HG02759 (cell line): ENCODE measurements at regions not wholly inside any gene's neighbourhood (a gene's known extent, or its start where the extent isn't known, plus 50 kb on each side); places are given as distances from the start of the nearest gene placed in this dataset.

Experiments
- ATAC-seq: cut with Tn5 transposase; IDR thresholded peaks from one replicate; pipeline ENCODE4 v1.9.1; 2021; ENCODE audit warnings: mild to moderate bottlenecking, moderate library complexity; ENCODE audit not compliant: unreplicated experiment

DNA sequence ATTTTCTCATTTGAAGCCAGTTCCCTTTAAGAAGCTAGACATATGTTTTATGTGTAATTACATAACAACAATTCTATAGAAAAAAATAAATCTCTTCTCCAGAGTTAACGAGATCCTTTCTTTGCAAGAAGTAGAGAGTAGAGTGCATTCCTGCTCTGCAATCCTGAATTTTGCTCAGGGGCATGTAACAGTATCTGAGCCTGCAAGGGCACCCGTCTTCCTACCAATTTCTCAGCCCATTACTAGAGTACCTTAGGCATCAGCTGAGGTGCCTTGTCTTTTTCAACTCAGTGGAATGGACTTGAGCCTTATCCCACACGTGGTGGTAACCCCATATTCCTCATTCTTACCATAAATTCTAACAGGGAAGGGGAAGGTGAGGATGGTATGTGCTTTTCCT is 205.9 kb downstream of the IKZF2 start:
- no peak for ATAC-seq

DNA sequence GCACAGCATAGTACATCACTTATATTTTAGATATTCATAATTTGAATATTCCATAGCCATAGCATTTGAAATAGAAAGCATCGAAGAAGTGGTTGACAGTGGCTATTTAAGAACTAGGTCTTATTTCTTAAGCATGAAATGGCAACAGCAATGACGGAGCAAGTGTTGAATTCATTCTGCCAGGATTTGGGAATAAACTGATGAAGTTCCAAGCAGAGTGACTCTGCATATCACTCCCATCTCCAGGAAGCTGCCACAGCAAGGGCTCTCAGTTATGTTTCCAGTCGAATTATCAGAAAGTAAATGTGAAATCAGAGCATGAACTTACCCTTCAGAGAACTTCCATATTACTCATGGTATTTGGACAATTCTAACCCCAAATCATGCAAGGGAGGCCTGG is 208.1 kb downstream of the IKZF2 start:
- no peak for ATAC-seq

DNA sequence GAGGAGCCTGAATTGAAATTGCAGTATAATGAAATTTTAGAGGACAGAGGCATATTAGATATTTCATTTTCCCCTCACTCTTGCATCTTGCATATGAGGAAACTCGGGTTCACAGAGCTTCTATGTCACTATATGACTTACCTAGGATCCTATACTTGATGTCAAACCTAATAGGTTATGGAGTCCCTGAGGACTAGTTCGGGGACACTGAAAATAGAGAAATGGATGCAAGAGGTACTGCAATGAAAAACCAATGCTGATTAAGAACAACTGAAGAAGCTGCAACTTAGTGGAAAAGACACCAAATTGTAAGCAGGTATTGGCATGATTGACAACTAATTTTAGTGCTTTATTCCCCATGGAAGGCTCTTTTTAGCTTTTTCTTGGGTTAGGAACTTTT is 210.1 kb downstream of the IKZF2 start:
- no peak for ATAC-seq

- ATAC-seq, result no peak
Measured at GRCh38 chr2:212940816-212941215, 210.6 kb downstream of the IKZF2 start.

DNA sequence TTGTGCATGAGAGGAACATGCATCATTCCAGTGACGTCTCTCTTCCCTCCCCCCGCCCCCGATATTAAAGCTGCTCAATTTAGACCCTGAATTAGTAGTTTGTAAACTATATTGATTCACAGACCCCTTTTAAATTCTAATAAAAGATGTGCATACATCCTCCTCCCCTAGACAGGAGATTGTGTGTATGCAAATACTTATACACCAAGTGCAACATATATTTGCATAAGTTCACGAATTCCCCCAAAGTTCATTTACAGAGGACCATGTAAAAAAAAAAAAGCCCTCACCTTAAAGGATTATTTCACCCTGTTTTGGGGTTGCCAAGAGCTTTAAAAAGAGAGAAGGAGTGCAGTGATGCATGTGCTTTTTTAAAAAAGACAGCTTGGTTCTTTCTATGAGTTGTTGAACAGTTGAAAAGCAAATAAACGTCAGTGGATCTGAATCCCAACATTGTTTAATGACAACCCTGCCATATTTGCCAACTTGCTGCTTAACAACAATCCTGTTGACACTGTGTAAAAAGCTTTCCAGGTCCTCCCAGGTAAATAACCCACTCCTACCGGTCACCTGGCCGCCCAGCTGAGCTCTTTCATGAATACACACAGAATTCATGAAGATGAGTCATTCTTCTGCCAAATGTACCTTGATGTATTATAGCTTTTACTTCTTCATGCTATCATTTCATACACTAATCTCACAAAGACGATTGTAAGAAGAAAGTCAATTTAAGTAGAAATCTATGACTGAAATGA is 211.5 kb downstream of the IKZF2 start:
- ATAC-seq, result no peak

DNA sequence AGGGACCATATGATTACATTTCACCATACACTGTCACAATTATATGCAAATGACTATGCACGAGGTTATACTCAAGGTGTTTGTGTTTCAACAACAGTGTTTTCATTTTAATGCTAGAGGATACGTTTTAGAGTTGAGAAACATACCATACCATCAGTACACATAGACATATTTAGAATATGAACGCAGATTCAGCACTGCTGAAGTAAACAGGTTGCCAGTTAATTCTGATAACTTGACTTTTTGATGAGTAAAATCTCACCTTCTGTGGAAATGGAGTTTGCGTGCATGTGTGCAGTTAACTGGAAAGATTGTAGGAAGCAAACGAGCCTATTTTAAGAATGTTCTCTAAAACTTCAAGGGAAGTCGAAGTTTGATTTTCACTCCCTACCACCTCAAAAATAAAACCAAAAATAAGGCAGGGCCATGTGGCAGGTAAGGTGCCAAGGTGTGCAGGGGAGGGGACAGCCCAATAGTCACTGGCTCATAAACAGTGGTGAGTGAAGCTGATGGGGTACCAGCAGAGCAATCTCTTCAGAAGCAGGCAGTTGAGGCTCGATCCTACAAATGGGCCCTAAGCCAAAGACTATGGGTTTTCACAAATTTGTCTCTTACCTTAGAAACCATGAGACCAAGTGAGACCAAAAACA is 213.1 kb downstream of the IKZF2 start:
- ATAC-seq, result no peak

DNA sequence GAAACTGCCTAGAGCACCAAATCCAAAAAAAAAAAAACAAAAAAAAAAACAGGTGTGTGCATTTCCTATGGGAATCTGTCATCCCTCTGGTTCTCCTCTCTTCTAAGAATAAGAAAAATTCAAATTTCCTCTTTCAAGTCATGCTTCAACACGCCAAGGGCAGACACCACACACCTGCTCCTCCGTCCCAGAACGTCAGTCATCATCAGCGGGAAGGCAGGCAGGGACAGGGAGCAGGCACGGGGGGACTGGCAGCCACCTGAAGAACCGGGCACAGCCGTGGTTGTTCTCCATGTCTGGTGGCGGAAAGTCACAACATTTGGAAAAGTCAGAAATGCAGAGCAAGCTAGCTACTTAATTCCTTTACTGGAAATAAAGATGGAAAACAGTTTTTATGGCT is 214.8 kb downstream of the IKZF2 start:
- ATAC-seq, result no peak

DNA sequence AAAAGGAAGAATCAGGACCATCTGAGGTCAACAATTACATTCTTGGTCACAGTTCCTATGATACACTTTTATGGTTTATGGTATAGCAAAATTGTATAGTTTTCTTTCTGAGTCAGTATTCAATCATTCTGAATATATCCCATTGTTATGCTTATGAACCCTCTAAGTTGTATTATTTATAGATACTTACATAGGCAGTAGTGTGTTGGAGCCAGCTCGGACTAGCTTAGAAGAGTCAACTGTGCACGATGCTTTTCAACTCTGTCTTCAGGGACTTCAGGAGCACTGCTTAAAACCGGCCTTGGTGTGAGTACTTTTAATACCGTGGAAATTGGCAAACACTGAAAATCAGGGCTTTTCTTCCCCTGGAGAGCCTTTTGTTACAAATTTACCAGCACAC is 215.7 kb downstream of the IKZF2 start:
- ATAC-seq, result no peak

DNA sequence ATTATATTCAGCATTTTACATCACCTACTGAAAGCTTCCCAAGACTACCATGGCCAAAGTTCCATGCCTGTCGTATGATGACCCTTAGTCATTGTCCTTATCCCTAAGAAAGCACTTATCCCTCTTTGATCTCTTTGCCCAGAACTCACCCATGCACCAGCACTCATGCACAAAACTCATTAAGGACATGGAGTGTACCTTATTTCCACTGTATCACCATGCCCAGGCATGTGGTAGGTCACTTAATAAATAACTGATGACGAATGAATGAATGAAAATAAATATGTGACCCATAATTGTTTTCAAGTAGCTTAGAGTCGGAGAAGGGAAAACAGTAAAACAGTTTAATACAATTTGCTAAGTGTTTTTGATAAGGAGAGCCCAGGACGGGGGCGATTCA is 220.1 kb downstream of the IKZF2 start:
- ATAC-seq, result no peak

DNA sequence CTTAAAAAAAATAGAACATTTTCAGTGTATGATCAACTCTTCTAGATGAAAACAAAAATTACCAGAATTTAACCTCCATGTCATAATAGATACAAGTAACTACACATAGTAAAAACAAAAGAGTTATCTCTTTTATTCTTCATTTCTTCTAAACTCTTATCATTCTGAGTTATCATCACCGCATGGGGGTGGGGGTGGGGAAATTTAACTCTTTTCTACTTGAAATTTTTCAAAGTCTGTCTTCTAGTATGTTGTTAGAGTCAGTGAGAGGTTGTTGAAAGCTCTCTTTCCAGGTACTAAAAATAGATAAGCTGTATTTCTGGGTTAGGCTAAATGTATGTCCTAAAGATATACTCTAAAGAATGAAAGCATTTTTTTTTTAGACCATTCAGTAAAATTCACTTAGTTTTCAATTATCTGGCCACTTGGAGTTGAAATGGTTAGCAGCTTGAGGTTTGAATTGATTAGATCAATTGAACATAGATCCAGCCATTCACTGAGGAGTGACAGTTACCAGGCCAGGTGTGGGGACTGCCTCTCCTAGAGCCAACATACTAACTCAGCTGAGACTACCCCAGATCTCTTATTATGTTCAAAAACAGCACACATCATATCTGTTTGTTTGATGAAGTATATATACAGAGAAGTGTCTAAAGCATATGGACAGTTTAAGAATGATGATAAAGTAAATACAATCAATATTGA is 220.7 kb downstream of the IKZF2 start:
- ATAC-seq, result no peak

DNA sequence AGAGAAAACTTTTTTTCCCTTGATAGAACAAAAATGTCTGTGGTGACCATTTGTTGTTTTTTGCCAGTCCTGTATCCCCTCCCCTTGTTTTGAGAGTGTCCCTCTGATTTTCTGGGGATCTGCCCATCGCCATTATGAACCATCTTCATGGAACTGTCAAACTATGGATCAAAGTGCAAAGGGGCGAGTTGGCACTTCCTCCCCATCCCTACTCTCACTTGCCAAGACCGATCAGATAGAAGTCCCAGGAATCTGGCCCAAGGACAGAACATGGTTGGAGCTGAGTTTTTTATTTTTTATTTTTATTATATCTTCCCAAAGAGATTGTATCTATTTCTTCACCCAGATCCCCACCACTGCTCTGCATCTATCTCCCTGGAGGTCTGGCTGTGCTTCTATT is 221.4 kb downstream of the IKZF2 start:
- ATAC-seq, result no peak

- peak; percentile 53 for ATAC-seq
Measured at GRCh38 chr2:212929116-212929515, 222.3 kb downstream of the IKZF2 start.

- no peak for ATAC-seq
Measured at GRCh38 chr2:212928681-212929080, 222.7 kb downstream of the IKZF2 start.

DNA sequence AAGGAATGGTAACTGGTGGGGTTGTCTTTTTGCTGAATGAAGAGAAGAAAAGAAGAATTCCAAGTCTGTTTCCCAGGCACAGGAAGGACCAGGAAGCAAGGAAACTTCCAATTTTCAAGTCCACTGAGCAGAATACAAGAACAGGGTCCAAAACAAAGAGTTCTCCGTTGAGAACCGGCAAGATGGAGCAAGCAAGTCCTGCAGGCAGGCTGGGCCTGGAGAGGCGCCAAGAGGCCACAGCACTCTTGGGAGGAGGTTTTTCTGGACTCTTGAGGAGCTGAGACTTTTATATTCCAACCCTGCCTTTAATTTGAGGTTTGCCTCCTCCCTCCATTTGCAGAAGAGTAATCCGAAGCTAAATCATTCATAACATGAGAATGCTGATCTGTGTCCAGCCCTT is 224.5 kb downstream of the IKZF2 start:
- ATAC-seq, result no peak

DNA sequence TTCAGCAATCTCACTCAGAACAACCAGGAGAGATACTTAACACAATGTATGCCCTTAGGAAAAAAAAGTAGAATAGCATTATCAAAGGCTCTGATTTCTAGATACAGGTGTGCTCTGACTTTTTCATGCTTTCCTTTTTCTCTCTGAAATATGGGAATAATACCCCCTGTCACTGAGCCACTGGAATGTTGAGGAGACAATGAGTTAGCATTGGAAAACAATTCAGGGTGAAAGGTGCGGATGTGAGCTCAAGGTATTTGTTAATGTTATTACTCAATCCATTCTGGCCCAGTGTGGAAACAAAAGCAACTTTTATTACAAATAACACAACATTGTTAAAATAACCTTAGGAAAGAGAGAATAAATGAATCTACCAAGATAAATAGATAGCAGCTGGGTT is 228.0 kb downstream of the IKZF2 start:
- no peak for ATAC-seq

DNA sequence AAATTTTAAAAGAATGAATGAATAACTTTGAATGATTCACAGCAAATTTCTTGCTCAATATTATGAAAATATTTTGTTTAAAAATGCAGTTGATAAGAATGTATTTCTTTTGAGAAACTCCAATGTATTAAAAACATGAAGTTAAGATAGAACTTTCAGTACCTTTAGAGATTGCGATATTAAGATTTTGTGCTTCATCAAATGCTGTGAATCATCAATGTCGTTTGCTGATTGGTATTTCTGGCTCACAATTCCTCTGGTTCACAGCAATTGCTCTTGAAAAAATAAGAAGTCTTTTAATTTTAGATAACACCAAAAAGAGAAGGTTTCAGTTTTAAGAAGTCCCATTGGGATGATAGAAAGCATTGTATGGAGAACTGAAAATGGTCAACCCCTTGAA is 228.7 kb downstream of the IKZF2 start:
- no peak for ATAC-seq

- ATAC-seq, result no peak
Measured at GRCh38 chr2:212921711-212922110, 229.7 kb downstream of the IKZF2 start.

GRCh38 chr2:212921061-212921460 is 230.4 kb downstream of the IKZF2 start:
- ATAC-seq, result no peak

GRCh38 chr2:212919238-212919637 is 232.2 kb downstream of the IKZF2 start:
- no peak for ATAC-seq

- ATAC-seq, result no peak
Measured at GRCh38 chr2:212918336-212918735, 233.1 kb downstream of the IKZF2 start.

DNA sequence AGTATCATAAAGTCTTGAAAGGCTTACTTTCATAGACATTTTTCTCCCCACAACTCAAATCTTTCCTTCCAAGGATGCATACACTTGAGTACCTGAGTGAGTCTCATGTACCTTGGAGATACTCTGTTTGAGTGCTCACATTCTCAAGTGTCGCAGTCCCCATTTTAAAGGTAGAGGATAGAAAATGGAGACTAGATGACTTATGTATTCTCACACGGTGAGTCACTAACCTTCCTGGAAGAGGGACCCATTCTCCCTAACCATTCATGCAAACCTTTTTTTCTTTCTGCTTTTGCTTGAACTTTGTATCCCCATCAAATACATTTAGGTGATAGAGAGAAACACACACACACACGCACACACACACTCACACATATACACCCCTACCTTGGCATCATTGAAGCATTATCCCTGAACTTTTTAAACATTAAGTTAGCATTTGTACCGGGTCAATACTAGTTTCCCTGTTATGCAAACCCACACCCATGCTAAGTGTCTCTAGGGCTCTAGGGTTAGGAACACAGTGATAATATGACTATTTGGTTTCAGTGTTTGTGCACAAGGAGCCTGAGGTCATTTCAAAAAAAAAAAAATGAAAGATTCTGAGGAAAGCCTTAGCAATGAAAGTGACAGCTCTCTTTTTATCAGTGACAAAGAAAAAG is 236.2 kb downstream of the IKZF2 start:
- ATAC-seq, result peak; percentile 61

DNA sequence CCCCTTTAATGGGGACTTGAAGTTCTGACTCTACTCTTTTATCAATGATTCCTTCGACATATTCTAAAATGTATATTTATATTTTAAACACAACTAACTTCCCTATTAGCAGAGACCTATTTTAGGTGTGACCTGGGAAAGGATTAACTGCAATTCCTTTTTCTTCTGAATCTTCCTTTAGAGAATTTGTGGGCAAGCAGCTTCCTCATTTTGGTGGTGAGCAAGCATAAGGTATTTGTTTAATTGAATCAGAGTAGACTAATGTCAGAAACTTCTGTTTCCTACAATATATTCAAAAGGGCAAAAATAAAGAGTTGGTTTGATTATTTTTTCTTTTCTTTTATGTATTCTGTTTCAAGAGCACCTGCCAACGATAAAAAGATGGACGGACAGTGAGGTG is 237.0 kb downstream of the IKZF2 start:
- no peak for ATAC-seq
